DOHH2 (cell line): ENCODE measurements at regions not wholly inside any gene's neighbourhood (a gene's known extent, or its start where the extent isn't known, plus 50 kb on each side); places are given as distances from the start of the nearest gene placed in this dataset.

Experiments used
- H3F3A ChIP-seq: fragments of 200-600 bp; sonication (generic), shearing (Covaris generic); 2 replicates; pipeline ENCODE4 v1.6.0; 2016; ENCODE audit warnings: antibody characterized with exemption, mild to moderate bottlenecking; ENCODE audit not compliant: control insufficient read depth, insufficient read depth
- H3K27ac ChIP-seq: fragments of 200-600 bp; sonication (generic); 2 replicates; pipeline ENCODE4 v1.5.1; 2014; ENCODE audit warnings: low read depth, mild to moderate bottlenecking, low read length, moderate library complexity
- H3K27me3 ChIP-seq: fragments of 200-600 bp; sonication (generic); 2 replicates; pipeline ENCODE4 v1.6.1; 2014; ENCODE audit warnings: mild to moderate bottlenecking, low read length, mixed read lengths; ENCODE audit not compliant: control insufficient read depth
- H3K36me3 ChIP-seq: fragments of 200-600 bp; sonication (generic); 2 replicates; pipeline ENCODE4 v1.6.1; 2014; ENCODE audit warnings: mild to moderate bottlenecking, low read length, moderate library complexity, mixed read lengths; ENCODE audit not compliant: control insufficient read depth
- H3K4me1 ChIP-seq: fragments of 200-600 bp; sonication (generic); 2 replicates; pipeline ENCODE4 v1.6.1; 2014; ENCODE audit warnings: mild to moderate bottlenecking, low read length, mixed read lengths; ENCODE audit not compliant: control insufficient read depth
- H3K4me2 ChIP-seq: fragments of 200-600 bp; sonication (generic); 2 replicates; pipeline ENCODE4 v1.6.0; 2014; ENCODE audit warnings: mild to moderate bottlenecking, low read length, moderate library complexity
- H3K4me3 ChIP-seq: fragments of 200-600 bp; sonication (generic); 2 replicates; pipeline ENCODE4 v1.5.1; 2014; ENCODE audit warnings: mild to moderate bottlenecking, low read length, mixed read lengths
- H3K79me2 ChIP-seq: fragments of 200-600 bp; sonication (generic); 2 replicates; pipeline ENCODE4 v1.6.1; 2014; ENCODE audit warnings: mild to moderate bottlenecking, low read length, mixed read lengths; ENCODE audit not compliant: control insufficient read depth
- H3K9me2 ChIP-seq: fragments of 200-600 bp; sonication (generic); replicated peaks from 2 replicates; pipeline ENCODE4 v1.6.1; 2014; ENCODE audit warnings: mild to moderate bottlenecking, low read length, mixed read lengths; ENCODE audit not compliant: control insufficient read depth
- H3K9me3 ChIP-seq: fragments of 200-600 bp; sonication (generic); 2 replicates; pipeline ENCODE4 v1.6.1; 2014; ENCODE audit warnings: antibody characterized with exemption, low read length, mixed read lengths; ENCODE audit not compliant: control insufficient read depth, insufficient read depth
- H4K20me1 ChIP-seq: fragments of 200-600 bp; sonication (generic); 2 replicates; pipeline ENCODE4 v1.6.0; 2014; ENCODE audit warnings: low read depth, mild to moderate bottlenecking, antibody characterized with exemption, low read length, moderate library complexity; ENCODE audit not compliant: control insufficient read depth, insufficient read depth
- EZH2phosphoT487 ChIP-seq: fragments of 200-600 bp; sonication (generic); IDR thresholded peaks from 2 replicates; pipeline ENCODE4 v1.6.1; 2017; ENCODE audit warnings: borderline replicate concordance, mild to moderate bottlenecking, antibody characterized with exemption, low read length, moderate library complexity, mixed read lengths
- TF ChIP-seq, protein P1 (sequence below): fragments of 200-600 bp; sonication (generic); IDR thresholded peaks from one replicate; pipeline ENCODE4 v1.5.1; 2014; ENCODE audit warnings: antibody characterized with exemption, mild to moderate bottlenecking, low read depth, low read length; ENCODE audit not compliant: poor library complexity, severe bottlenecking

DNA sequence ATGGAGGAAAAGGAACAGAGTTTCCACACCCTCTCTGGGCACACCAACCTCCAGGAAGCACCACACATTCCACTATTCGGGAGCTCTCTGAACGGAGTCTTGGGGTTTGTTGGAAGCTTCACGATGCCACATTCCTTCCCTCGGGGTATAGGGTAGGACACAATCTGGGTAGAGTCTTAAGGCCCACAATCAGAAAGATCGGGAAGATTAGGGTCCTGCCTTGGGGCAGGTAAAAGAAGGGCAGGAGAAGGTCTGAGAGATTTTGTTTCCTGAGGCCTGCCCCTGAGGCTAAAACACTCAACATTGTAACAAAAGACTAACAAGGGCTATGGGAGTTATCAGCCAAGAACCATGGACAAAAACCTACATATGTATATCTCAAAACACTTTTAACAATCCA, 89.2 kb upstream of the RAP2B start:
- no peak for TF ChIP-seq EZH2phosphoT487
- TF ChIP-seq, protein P1, sequence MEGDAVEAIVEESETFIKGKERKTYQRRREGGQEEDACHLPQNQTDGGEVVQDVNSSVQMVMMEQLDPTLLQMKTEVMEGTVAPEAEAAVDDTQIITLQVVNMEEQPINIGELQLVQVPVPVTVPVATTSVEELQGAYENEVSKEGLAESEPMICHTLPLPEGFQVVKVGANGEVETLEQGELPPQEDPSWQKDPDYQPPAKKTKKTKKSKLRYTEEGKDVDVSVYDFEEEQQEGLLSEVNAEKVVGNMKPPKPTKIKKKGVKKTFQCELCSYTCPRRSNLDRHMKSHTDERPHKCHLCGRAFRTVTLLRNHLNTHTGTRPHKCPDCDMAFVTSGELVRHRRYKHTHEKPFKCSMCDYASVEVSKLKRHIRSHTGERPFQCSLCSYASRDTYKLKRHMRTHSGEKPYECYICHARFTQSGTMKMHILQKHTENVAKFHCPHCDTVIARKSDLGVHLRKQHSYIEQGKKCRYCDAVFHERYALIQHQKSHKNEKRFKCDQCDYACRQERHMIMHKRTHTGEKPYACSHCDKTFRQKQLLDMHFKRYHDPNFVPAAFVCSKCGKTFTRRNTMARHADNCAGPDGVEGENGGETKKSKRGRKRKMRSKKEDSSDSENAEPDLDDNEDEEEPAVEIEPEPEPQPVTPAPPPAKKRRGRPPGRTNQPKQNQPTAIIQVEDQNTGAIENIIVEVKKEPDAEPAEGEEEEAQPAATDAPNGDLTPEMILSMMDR, result no peak
- Histone ChIP-seq H3K9me2 (no peaks in the 10 kb centered on the region), H4K20me1 (no peaks in the 10 kb centered on the region), H3K27me3 (no peaks in the 10 kb centered on the region), H3F3A (no peaks in the 10 kb centered on the region), H3K9me3 (no peaks in the 10 kb centered on the region), H3K4me2 (no peak overlapping the region), H3K36me3 (no peaks in the 10 kb centered on the region), H3K4me3 (no peak overlapping the region), H3K27ac (no peak overlapping the region), H3K79me2 (no peaks in the 10 kb centered on the region), H3K4me1 (no peaks in the 10 kb centered on the region)

DNA sequence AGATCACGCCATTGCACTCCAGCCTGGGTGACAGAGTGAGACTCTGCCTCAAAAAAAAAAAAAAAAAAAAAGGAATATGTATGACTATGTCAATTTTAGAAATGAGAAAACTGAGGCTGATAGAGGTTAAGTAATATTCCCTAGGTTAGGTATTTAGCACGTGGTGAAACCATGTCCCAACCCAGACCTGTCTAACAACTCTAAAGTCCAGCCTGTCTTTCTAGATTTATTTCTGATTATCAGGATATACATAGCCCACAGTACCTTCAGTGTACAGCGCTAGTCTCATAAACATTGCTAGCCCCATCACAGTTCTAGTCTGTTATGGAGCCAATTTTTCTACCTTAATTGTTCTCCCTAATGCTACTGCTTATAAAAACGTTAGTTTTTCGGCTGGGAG, 88.4 kb upstream of the RAP2B start:
- TF ChIP-seq EZH2phosphoT487, result no peak
- TF ChIP-seq, protein P1, result no peak
- H3K4me2 ChIP-seq, result no peak overlapping the region
- H3K9me3 ChIP-seq, result no peaks in the 10 kb centered on the region
- no peaks in the 10 kb centered on the region for H4K20me1 ChIP-seq
- no peaks in the 10 kb centered on the region for H3K27me3 ChIP-seq
- H3F3A ChIP-seq, result no peaks in the 10 kb centered on the region
- H3K36me3 ChIP-seq, result no peaks in the 10 kb centered on the region
- no peak overlapping the region for H3K4me3 ChIP-seq
- no peak overlapping the region for H3K27ac ChIP-seq
- H3K9me2 ChIP-seq, result no peaks in the 10 kb centered on the region
- no peaks in the 10 kb centered on the region for H3K79me2 ChIP-seq
- H3K4me1 ChIP-seq, result no peaks in the 10 kb centered on the region

DNA sequence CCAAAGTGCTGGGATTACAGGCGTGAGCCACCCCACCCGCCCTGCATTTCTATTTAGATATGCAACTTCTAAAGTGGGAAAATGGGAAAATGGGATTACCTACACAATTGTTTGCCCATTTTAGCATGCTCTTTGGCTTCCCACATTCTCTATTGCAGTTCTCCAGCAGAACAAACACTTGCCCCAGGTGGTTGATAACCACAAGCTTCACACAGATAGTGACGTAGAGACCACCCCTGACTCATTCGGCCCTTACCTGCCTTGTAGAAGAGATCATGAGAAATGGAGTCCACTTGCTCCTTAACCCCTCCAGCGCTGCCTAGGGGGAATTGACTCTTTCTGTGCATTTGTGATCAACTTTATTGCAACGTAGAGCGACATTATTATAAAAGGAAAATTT, 83.2 kb upstream of the RAP2B start:
- Histone ChIP-seq H3K9me2 (no peaks in the 10 kb centered on the region), H4K20me1 (no peaks in the 10 kb centered on the region), H3F3A (no peaks in the 10 kb centered on the region)

More for the DNA sequence above, 83.2 kb upstream of the RAP2B start:
- Histone ChIP-seq H3K4me2 (no peak overlapping the region), H3K79me2 (no peaks in the 10 kb centered on the region), H3K9me3 (no peaks in the 10 kb centered on the region), H3K4me1 (no peaks in the 10 kb centered on the region), H3K27ac (no peak overlapping the region), H3K36me3 (no peaks in the 10 kb centered on the region), H3K27me3 (peaks cover 3% of the 10 kb centered on the region), H3K4me3 (no peak overlapping the region)
- TF ChIP-seq, protein P1, result no peak
- no peak for TF ChIP-seq EZH2phosphoT487
